ENCODE measurements at regions not wholly inside any gene's neighbourhood (a gene's known extent, or its start where the extent isn't known, plus 50 kb on each side); places are given as distances from the start of the nearest gene placed in this dataset.
A peak's percentile ranks its signal among the peaks of the same experiment; 100 is the strongest.

- no peak for DNase-seq (ENCODE audit: low read depth)
Observed at GRCh38 chr3:72459588-72459987, 388.7 kb downstream of the SHQ1 start.

DNA sequence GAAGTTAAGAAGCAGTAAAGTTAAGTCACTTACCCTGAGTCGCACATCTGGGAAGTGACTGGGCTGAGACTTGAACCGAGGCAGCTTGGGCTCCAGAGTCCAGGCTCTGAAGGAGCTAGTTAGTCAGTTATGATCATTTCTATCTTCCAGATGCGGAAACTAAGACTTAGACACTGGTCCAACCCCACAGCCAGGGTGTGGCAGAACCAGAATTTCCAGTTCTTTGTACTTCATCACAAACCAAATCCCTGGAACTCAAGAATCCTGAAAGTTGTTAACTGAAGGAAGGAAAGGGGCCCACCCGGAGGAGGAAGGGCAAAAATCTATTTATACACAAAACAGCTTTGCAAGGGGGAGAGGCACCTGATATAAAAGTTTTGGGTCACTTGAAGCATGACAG is 389.9 kb downstream of the SHQ1 start:
- no peak for DNase-seq (ENCODE audit: low read depth)

DNA sequence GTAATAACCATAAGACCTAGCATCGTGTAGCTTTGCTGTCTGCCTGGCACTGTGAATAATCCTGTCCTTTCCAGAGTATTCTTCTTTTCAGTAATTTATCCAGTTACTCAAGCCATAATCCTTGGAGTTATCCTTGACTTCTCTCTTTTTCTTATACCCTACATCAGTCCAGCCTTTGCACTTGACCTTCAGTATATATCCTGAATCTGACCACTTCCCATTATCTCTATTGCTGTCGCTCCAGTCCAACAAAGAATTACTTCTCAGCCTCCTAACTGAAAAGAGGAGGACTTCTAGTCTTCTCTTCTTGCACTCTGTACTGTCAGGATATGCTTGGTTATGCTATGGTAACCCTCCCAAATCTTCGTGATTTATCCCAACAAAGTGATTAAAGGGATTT is 393.8 kb downstream of the SHQ1 start:
- DNase-seq (ENCODE audit: low read depth), result no peak

DNA sequence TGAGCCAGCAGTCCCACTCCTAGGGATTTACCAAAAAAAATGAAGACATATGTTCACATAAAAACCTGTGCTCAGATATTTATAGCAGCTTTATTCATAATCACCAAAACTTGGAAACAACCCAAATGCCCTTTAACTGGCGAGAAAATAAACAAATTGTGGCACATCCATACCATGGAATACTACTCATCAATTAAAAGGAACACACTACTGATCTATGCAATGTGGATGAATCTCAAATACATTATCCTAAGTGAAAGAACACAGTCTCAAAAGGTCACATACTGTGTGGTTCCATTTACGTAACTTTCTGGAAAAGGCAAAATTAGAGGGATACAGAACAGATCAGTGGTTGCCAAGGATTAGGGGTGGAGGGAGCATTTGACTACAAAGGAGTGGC is 394.5 kb downstream of the SHQ1 start:
- DNase-seq (ENCODE audit: low read depth), result no peak

- DNase-seq (ENCODE audit: low read depth), result no peak
Observed at GRCh38 chr3:72452745-72453144, 395.5 kb downstream of the SHQ1 start.

GRCh38 chr3:72451841-72452240 is 396.4 kb downstream of the SHQ1 start:
- DNase-seq (ENCODE audit: low read depth), result no peak

DNA sequence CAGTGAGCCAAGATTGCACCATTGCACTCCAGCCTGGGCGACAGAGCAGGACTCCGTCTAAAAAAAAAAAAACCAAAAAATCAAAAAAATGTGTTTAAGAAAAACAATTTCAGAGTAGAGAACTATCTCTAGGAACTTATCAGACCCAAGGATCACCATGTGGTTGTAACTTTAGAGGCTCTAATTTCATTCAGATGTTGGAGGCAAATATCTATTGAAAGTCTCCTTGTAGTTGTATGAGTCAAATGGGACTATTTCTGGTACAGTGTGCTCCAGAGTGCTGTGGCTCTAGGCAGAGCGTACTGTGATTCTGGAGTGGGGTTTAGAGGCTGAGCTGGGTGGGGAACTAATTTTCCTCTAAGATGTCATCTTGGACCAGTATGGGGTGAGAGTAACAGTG is 398.7 kb downstream of the SHQ1 start:
- DNase-seq (ENCODE audit: low read depth), result no peak

GRCh38 chr3:72448858-72449257 is 399.4 kb downstream of the SHQ1 start:
- DNase-seq (ENCODE audit: low read depth), result no peak

- no peak for DNase-seq (ENCODE audit: low read depth)
Observed at GRCh38 chr3:72448375-72448823, 399.8 kb downstream of the SHQ1 start.

- peak; percentile 32 for DNase-seq (ENCODE audit: low read depth)
Observed at GRCh38 chr3:72447059-72447946, 400.9 kb downstream of the SHQ1 start.

DNA sequence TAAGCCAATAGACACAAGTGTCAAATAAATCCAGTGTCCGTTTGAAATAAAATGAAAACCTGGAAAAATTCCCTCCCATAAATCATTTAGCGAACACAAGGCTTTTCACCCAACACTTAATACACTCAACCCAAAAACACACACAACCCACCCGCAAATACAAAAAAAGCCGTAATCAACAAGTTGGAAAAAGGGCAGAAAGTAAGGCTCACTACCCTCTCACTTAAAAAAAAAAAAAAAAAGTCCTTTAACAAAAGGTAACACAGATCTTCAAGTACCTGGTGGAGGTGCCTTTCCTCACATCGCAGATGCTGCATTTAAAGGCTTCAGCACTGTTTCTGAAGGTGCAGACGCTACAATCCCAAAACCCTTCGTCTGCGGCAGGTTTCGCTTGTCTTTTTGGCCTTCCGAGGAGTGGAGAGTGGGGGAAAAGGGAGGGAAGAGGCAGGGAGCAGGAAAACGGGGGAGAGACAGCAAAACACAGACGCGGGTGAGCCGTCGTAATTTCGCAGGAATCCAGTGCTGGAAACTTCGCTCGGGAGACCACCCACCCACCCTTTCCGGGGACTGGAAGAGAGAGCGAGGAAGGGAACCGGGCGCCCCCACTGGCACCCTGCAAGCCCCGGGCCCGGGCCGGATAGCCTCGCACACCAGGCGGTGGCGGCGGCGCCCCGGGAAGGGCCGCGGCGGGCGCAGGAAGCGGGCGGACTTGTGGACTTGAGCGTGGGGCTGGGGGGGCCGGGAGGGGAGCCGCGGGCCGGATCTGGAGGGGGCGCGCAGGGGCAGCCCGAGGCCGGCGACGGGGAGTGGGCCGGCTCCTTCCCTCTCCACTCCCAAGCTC is 401.8 kb downstream of the SHQ1 start, which contains the start of gene RYBP:
RYBP (minus strand) TSS at position 404 of the 841 bp plus-strand sequence.
- no peak for DNase-seq (ENCODE audit: low read depth)

DNA sequence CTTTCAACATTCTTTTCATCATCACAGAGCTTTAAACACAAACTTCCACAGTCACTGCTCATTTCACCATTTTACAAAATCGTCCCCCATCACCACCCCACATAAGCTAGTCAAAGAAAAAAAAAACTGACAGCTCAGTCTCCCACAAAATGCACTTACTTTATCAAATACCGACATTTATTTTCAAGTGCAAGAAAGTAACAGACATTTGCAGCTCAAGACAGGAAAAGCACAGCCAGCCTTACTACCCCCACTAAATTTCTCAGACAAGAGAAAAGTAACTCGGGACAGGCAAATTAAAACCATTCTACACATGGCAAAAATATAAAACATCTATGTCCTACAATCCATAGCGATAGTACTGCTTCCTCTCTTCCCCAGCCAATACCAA is 402.4 kb downstream of the SHQ1 start:
- no peak for DNase-seq (ENCODE audit: low read depth)

- DNase-seq (ENCODE audit: low read depth), result no peak
Observed at GRCh38 chr3:72444656-72445223, 403.5 kb downstream of the SHQ1 start.

GRCh38 chr3:72442759-72443158 is 405.5 kb downstream of the SHQ1 start:
- no peak for DNase-seq (ENCODE audit: low read depth)

DNA sequence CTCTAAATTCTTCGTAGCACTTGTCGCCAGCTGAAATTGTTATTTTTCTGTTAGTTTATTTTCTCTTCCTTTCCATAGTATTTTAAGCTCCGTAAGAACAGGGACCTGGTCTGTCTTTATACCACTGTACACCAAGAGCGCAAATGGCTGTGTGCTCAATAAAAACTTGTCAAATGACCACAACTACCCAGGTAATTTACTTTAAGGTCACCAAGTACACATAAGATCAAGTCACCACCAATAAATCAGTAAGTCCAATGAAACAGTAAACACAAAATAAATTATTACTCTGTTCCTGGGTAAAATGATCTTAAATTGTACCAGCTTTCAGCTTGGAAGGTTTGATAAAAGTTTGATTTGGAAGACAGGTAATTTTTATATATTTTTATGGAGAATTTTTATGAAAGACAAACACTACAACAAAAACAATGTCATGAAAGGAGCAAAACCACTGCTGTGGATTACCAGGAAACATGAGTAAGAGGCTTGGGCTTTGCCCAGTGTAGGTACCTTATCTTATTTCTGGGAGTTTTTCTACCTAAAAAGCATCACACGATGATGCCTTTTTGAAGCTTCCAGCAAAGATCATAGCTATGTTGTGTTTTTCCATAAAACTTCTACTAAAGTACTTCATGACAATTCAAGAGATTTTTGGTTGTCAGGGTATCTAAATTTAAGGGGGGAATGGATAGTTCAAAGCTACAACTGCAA is 406.8 kb downstream of the SHQ1 start:
- DNase-seq (ENCODE audit: low read depth), result no peak

DNA sequence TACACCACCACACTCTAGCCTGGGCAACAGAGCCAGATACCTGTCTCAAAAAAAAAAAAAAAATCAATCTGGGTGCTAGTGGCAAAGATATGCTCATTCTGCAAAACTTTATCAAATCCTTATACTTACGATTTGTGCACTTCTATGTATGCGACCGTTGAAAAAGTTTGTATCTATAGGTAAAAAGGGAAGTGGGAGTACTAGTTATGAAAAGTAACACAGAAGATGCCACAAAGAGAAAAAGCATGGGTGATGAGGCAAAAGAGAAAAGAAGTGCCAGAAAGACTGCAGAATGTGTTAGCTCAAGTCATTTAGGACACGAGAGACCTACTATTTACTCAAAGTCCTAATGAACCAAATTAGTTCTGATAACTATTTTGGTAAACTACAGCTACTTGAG is 407.8 kb downstream of the SHQ1 start:
- DNase-seq (ENCODE audit: low read depth), result no peak

GRCh38 chr3:72439321-72440183 is 408.7 kb downstream of the SHQ1 start:
- no peak for DNase-seq (ENCODE audit: low read depth)

GRCh38 chr3:72437661-72438406 is 410.4 kb downstream of the SHQ1 start:
- no peak for DNase-seq (ENCODE audit: low read depth)

DNA sequence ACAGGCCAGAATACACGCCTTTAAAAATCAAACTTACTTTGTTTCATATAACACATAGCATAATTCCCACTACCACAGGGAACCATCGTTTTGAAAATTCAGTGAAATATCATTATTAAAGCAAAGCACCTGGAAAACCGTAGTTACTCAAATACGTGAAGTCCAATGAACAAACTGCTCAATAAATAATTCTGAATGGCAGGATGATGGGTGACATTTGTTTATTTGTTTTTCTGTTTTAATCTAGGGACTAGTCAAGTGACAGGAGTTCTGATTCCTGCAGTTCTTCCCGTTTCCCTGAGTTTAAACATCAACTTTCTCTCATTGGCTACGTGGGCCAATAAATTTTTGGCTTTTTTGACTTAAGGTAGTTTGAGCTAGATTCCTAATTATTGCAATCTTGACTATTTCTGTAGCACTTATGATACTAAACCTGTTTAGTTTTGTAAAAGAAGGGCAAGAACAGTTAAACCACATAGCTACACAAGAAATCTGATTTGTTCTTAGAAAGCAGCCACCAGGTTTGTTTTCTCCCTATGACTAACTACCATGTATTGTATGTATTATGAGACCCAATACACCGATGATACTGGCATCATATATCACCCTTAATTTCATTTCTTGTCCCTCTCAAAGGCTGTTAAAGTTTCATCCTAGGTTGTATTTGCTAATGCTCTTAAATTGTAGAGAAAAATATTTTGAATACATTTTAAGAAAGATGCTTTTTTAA is 411.2 kb downstream of the SHQ1 start:
- DNase-seq (ENCODE audit: low read depth), result no peak

GRCh38 chr3:72434296-72434695 is 413.9 kb downstream of the SHQ1 start:
- DNase-seq (ENCODE audit: low read depth), result no peak
